Neural progenitor cell (in vitro differentiated cells): ENCODE measurements at regions not wholly inside any gene's neighbourhood (a gene's known extent, or its start where the extent isn't known, plus 50 kb on each side); places are given as distances from the start of the nearest gene placed in this dataset.

Source experiments
- EZH2 ChIP-seq: fragments of 200-600 bp; sonication (generic); IDR thresholded peaks from 2 replicates; pipeline ENCODE4 v1.6.1; 2017; ENCODE audit warnings: antibody characterized with exemption, mild to moderate bottlenecking, moderate library complexity
- EZH2phosphoT487 ChIP-seq: fragments of 200-600 bp; sonication (generic); IDR thresholded peaks from 2 replicates; pipeline ENCODE4 v1.6.1; 2017; ENCODE audit warnings: antibody characterized with exemption
- TF ChIP-seq, protein P1 (sequence below): fragments of 200-600 bp; sonication (generic); IDR thresholded peaks from 2 replicates; pipeline ENCODE4 v1.5.1; 2017; ENCODE audit warnings: antibody characterized with exemption, mild to moderate bottlenecking

DNA sequence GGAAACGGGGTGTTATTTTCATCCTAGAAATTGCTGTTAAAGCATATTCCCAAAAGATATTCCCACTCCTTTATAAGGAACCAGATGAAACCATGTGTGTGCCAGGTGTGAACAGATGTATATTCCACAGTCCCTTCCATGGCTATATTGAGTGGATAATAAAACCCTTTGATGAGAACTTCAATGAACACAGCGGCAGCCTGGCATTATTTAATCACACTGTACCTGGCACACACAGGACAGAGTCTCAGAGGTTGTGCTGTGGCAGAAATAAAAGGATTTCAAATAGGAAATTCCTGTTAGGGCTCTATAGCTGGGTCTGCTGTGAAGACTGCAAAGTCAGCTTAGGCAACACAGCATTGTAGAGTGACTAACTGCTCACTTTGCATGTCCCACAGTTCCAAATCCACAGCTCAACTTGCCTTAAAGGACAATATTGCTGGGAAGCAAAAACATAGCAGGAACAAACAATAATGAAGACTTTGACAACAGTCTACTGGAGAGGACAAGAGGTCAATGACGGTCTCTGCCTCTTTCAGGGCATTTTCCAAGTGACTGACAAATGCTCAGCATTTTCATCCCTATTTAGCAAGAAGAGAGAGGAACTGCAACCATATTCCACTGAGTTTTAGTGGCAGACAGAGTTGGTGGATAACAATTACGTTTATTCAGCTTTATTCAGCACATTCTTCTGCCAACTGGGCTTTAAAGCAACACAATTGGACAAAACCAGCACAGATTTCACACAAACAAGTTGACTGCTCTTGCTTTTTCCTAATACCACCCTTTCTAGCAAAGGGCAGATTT lies 255.7 kb upstream of the RGMB start:
- TF ChIP-seq, protein P1, sequence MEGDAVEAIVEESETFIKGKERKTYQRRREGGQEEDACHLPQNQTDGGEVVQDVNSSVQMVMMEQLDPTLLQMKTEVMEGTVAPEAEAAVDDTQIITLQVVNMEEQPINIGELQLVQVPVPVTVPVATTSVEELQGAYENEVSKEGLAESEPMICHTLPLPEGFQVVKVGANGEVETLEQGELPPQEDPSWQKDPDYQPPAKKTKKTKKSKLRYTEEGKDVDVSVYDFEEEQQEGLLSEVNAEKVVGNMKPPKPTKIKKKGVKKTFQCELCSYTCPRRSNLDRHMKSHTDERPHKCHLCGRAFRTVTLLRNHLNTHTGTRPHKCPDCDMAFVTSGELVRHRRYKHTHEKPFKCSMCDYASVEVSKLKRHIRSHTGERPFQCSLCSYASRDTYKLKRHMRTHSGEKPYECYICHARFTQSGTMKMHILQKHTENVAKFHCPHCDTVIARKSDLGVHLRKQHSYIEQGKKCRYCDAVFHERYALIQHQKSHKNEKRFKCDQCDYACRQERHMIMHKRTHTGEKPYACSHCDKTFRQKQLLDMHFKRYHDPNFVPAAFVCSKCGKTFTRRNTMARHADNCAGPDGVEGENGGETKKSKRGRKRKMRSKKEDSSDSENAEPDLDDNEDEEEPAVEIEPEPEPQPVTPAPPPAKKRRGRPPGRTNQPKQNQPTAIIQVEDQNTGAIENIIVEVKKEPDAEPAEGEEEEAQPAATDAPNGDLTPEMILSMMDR: no peak
- TF ChIP-seq EZH2phosphoT487 (no peak), EZH2 (no peak)
